ENCODE measurements at regions not wholly inside any gene's neighbourhood (a gene's known extent, or its start where the extent isn't known, plus 50 kb on each side); places are given as distances from the start of the nearest gene placed in this dataset.

DNA sequence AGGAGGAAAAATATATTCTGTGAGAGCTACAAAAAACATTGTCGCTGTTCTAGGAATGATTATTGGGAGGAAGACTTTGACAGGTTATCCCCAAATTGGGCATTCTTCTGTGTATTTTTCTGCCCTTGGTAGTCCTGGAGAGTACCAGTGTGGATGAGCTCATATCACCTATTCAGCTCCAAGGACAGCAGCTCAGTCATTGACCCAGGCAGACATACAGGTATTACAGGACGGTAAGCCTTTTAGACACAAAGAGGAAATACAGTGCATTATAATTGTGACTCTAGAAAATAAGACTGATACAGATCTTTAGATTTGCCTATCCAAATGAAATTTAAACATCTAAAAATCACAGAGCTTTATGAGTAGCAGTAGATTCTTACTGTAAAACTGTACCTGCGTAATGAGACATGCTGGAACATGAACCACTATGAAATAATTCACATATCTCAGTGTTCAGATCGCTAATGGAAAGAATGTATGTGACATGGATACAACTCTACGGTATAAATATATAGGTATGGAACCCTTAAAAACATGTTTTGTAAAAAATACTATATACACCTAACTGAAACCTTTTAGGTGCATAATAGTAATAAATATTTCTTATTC, 56.0 kb downstream of the PLK2 start:
- DNase-seq (ENCODE audit: low read depth): no peak
- no peak for TF ChIP-seq CTCF (conservative IDR thresholded peaks at IDR 0.05; ENCODE audit: low read depth, low read length)
- H3K4me3 ChIP-seq (ENCODE audit: low read depth, low read length): no peak overlapping the region

GRCh38 chr5:58401701-58402100, 58.2 kb downstream of the PLK2 start:
- no peak for TF ChIP-seq CTCF (conservative IDR thresholded peaks at IDR 0.05; ENCODE audit: low read depth, low read length)
- DNase-seq (ENCODE audit: low read depth): no peak
- no peak overlapping the region for H3K4me3 ChIP-seq (ENCODE audit: low read depth, low read length)

DNA sequence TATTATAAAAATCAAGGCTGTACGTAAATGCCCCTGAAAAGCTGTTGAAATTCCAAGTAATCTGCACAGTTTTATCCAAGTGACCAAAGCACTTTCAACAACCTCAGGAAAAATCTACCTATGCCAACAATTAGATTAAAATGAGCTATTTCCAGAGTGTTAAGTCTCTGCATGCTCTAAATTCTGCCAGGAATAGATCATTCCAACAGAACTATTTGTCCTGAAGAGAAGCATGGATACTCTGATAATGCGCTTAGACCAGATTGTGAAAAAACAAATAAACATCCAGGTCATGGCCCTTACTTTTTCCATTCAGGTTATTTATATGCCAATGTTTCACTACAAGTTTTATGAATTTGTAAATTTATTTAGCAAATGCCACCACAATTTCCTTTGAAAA, 59.1 kb downstream of the PLK2 start:
- no peak for TF ChIP-seq CTCF (conservative IDR thresholded peaks at IDR 0.05; ENCODE audit: low read depth, low read length)
- no peak overlapping the region for H3K4me3 ChIP-seq (ENCODE audit: low read depth, low read length)
- no peak for DNase-seq (ENCODE audit: low read depth)

DNA sequence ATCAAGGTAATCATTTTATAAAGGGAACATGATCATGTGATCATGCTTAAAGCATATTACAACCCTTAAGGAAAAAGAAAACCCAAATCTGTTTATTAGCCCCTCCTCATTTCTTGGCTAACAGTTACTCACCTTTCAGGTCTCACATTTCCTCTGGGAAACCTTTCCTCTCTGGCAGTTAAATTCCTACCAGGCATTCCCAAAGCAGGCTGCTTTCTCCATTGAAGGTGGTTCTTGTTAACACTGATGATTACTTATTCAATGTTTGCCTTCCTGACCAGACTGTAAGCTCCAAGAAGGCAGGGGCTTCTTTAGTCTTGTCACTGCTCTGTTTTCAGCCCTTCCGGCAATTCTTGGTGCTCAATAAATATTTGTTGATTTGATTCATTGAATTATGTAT, 59.9 kb downstream of the PLK2 start:
- TF ChIP-seq CTCF (conservative IDR thresholded peaks at IDR 0.05; ENCODE audit: low read depth, low read length): no peak
- H3K4me3 ChIP-seq (ENCODE audit: low read depth, low read length): no peak overlapping the region
- no peak for DNase-seq (ENCODE audit: low read depth)

- H3K4me3 ChIP-seq (ENCODE audit: low read depth, low read length): no peak overlapping the region
- no peak for TF ChIP-seq CTCF (conservative IDR thresholded peaks at IDR 0.05; ENCODE audit: low read depth, low read length)
- DNase-seq (ENCODE audit: low read depth): no peak
Measured at GRCh38 chr5:58394339-58394738, 65.5 kb downstream of the PLK2 start.

DNA sequence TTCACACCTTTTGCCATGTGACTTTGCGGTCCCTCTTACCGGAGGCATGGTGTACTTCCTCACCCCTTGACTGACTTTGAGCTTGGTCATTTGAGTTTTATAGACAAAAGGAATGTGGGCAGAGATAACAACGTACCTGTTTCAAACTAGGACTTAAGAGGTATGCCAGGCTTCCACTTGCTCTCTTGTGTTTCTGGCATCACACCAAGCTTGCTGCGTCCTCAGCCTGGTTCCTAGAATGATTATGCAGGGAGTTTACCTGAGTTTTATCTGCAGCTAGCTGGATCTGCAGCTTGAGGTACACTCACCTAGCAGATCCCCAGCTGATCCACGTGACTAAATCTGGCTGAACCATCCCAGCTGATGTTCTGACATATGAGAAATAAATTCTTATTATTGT, 66.2 kb downstream of the PLK2 start:
- H3K4me3 ChIP-seq (ENCODE audit: low read depth, low read length): no peak overlapping the region
- no peak for DNase-seq (ENCODE audit: low read depth)
- TF ChIP-seq CTCF (conservative IDR thresholded peaks at IDR 0.05; ENCODE audit: low read depth, low read length): no peak

GRCh38 chr5:58392496-58392895, 67.4 kb downstream of the PLK2 start:
- no peak for TF ChIP-seq CTCF (conservative IDR thresholded peaks at IDR 0.05; ENCODE audit: low read depth, low read length)
- H3K4me3 ChIP-seq (ENCODE audit: low read depth, low read length): no peak overlapping the region
- DNase-seq (ENCODE audit: low read depth): no peak
